Neuronal stem cell (in vitro differentiated cells): ENCODE measurements at regions not wholly inside any gene's neighbourhood (a gene's known extent, or its start where the extent isn't known, plus 50 kb on each side); places are given as distances from the start of the nearest gene placed in this dataset.

Experiments
- DNase-seq: peaks from one replicate; pipeline ENCODE4 v3.0.0-alpha.2; 2013; ENCODE audit warnings: low spot score
- H2AFZ ChIP-seq: one replicate; pipeline ENCODE4 v1.6.1; 2013; ENCODE audit warnings: mild to moderate bottlenecking, low read length, inconsistent platforms
- H2AK5ac ChIP-seq: 2 replicates; pipeline ENCODE4 v1.6.1; 2013; ENCODE audit warnings: low read depth, mild to moderate bottlenecking, inconsistent platforms, low read length, moderate library complexity, mixed read lengths
- H2BK120ac ChIP-seq: 2 replicates; pipeline ENCODE4 v1.6.1; 2013; ENCODE audit warnings: low read depth, mild to moderate bottlenecking, inconsistent platforms, low read length, moderate library complexity, mixed read lengths
- H2BK12ac ChIP-seq: one replicate; pipeline ENCODE4 v1.6.1; 2013; ENCODE audit warnings: low read length, inconsistent platforms
- H2BK15ac ChIP-seq: 2 replicates; pipeline ENCODE4 v1.6.1; 2013; ENCODE audit warnings: mild to moderate bottlenecking, low read length, inconsistent platforms, mixed read lengths
- H2BK5ac ChIP-seq: one replicate; pipeline ENCODE4 v1.6.1; 2013; ENCODE audit warnings: inconsistent platforms, mild to moderate bottlenecking, low read length, moderate library complexity
- H3K14ac ChIP-seq: one replicate; pipeline ENCODE4 v1.6.1; 2013; ENCODE audit warnings: low read length, inconsistent platforms
- H3K18ac ChIP-seq: 2 replicates; pipeline ENCODE4 v1.6.1; 2013; ENCODE audit warnings: low read length, inconsistent platforms
- H3K23ac ChIP-seq: 2 replicates; pipeline ENCODE4 v1.6.1; 2013; ENCODE audit warnings: low read depth, mild to moderate bottlenecking, mixed read lengths, low read length, inconsistent platforms; ENCODE audit not compliant: poor library complexity
- H3K27ac ChIP-seq: replicated peaks from 3 replicates; pipeline ENCODE4 v1.5.1; 2013; ENCODE audit warnings: low read length, inconsistent platforms
- H3K27me3 ChIP-seq, 3 experiments: 2 replicates each; pipeline ENCODE4 v1.6.1; 2013; ENCODE audit warnings: low read length in 3 of 3, mild to moderate bottlenecking in 2 of 3, inconsistent platforms in 1 of 3, low read depth in 1 of 3, mixed read lengths in 1 of 3, moderate library complexity in 1 of 3; ENCODE audit not compliant: control insufficient read depth in 3 of 3, insufficient read depth in 3 of 3
- H3K36me3 ChIP-seq, 2 donors: replicated peaks in 1 of 2; 2 replicates each; pipeline ENCODE4 v1.6.1; 2013; ENCODE audit warnings: low read length in 2 of 2; ENCODE audit not compliant: control insufficient read depth in 2 of 2, insufficient read depth in 2 of 2
- H3K4ac ChIP-seq: 2 replicates; pipeline ENCODE4 v1.6.1; 2013; ENCODE audit warnings: inconsistent platforms, mild to moderate bottlenecking, low read length, moderate library complexity
- H3K4me1 ChIP-seq, 2 donors: 1 replicate in 1 of 2; 2 replicates in 1 of 2; pipeline ENCODE4 v1.6.1; 2013; ENCODE audit warnings: low read length in 2 of 2, low read depth in 1 of 2; ENCODE audit not compliant: control insufficient read depth in 2 of 2, insufficient read depth in 1 of 2
- H3K4me2 ChIP-seq: one replicate; pipeline ENCODE4 v1.6.1; 2013; ENCODE audit warnings: mild to moderate bottlenecking, low read length, inconsistent platforms; ENCODE audit not compliant: insufficient read depth, poor library complexity, severe bottlenecking
- H3K4me3 ChIP-seq, 2 donors: 2 replicates each; pipeline ENCODE4 v1.5.1; 2013; ENCODE audit warnings: low read length in 2 of 2, mild to moderate bottlenecking in 2 of 2, inconsistent platforms in 1 of 2, moderate library complexity in 1 of 2
- H3K79me1 ChIP-seq: one replicate; pipeline ENCODE4 v1.6.1; 2013; ENCODE audit warnings: low read depth, mild to moderate bottlenecking, inconsistent platforms, low read length, moderate library complexity
- H3K9ac ChIP-seq: one replicate; pipeline ENCODE4 v1.6.1; 2013; ENCODE audit warnings: mild to moderate bottlenecking, low read depth, low read length, inconsistent platforms; ENCODE audit not compliant: poor library complexity
- H3K9me3 ChIP-seq, 2 donors: replicated peaks in 1 of 2; 2 replicates each; pipeline versions ENCODE3 to v1.6.1; 2013; ENCODE audit warnings: low read length in 2 of 2, mild to moderate bottlenecking in 2 of 2, inconsistent platforms in 1 of 2, low read depth in 1 of 2, mixed read lengths in 1 of 2, moderate library complexity in 1 of 2; ENCODE audit not compliant: control insufficient read depth in 2 of 2, insufficient read depth in 1 of 2
- H4K8ac ChIP-seq: one replicate; pipeline ENCODE4 v1.6.1; 2013; ENCODE audit warnings: low read depth, mild to moderate bottlenecking, inconsistent platforms, low read length, moderate library complexity
- H4K91ac ChIP-seq: one replicate; pipeline ENCODE4 v1.6.1; 2013; ENCODE audit warnings: low read length, low read depth, mild to moderate bottlenecking, inconsistent platforms; ENCODE audit not compliant: poor library complexity
- WGBS, 2 donors: extraction: QIAGEN DNeasy Blood & Tissue Kit; methylation state at CpG; one replicate each; pipeline ENCODE4 v1.1.7; 2013; ENCODE audit warnings: missing lambda C conversion rate in 2 of 2, mixed read lengths in 1 of 2; ENCODE audit not compliant: insufficient read length in 2 of 2, insufficient replicate concordance in 1 of 2; ENCODE audit errors: extremely low coverage in 2 of 2; 5-methylcytosine and 5-hydroxymethylcytosine counted together

GRCh38 chr2:193778293-193778692 is 1583.6 kb upstream of the TMEFF2 start:
- Histone ChIP-seq H3K36me3 (no peaks in the 10 kb centered on the region), H2BK12ac (no peak overlapping the region), H3K14ac (no peak overlapping the region), H3K4me3 (no peak overlapping the region), H4K8ac (no peak overlapping the region), H3K9ac (no peak overlapping the region), H3K4ac (no peak overlapping the region), H2BK120ac (no peak overlapping the region), H2AFZ (no peak overlapping the region), H3K9me3 (no peaks in the 10 kb centered on the region), H3K4me2 (no peak overlapping the region), H3K27me3 (no peaks in the 10 kb centered on the region), H3K27ac (no peak overlapping the region), H3K79me1 (no peaks in the 10 kb centered on the region), H3K18ac (no peak overlapping the region), H2AK5ac (no peak overlapping the region), H3K23ac (no peak overlapping the region), H4K91ac (no peak overlapping the region), H2BK5ac (no peak overlapping the region), H2BK15ac (no peak overlapping the region), H3K4me1 (no peaks in the 10 kb centered on the region)
- DNase-seq: no peak
- WGBS, 2 donors: no CpG with 5 or more reads among the region's 4 CpGs

GRCh38 chr2:193776988-193777387 is 1582.3 kb upstream of the TMEFF2 start:
- H3K36me3 ChIP-seq: no peaks in the 10 kb centered on the region
- H2BK12ac ChIP-seq: no peak overlapping the region
- H2BK5ac ChIP-seq: no peak overlapping the region
- no peak overlapping the region for H2BK120ac ChIP-seq
- H3K79me1 ChIP-seq: no peaks in the 10 kb centered on the region
- H2AK5ac ChIP-seq: no peak overlapping the region
- H3K4me3 ChIP-seq: no peak overlapping the region
- no peak for DNase-seq
- H3K23ac ChIP-seq: no peak overlapping the region
- H3K4ac ChIP-seq: no peak overlapping the region
- no peak overlapping the region for H3K18ac ChIP-seq
- H3K9me3 ChIP-seq: no peaks in the 10 kb centered on the region
- no peak overlapping the region for H4K91ac ChIP-seq
- H3K27me3 ChIP-seq: no peaks in the 10 kb centered on the region
- no CpG with 5 or more reads among the region's 1 CpG for WGBS, 2 donors
- H4K8ac ChIP-seq: no peak overlapping the region
- H3K4me1 ChIP-seq: no peaks in the 10 kb centered on the region
- H3K27ac ChIP-seq: no peak overlapping the region
- no peak overlapping the region for H3K14ac ChIP-seq
- no peak overlapping the region for H3K4me2 ChIP-seq
- H2BK15ac ChIP-seq: no peak overlapping the region
- H2AFZ ChIP-seq: no peak overlapping the region
- H3K9ac ChIP-seq: no peak overlapping the region

- Histone ChIP-seq H3K4me2 (no peak overlapping the region), H2AK5ac (no peak overlapping the region), H3K9ac (no peak overlapping the region), H3K4me1 (no peaks in the 10 kb centered on the region), H3K23ac (no peak overlapping the region), H3K4ac (no peak overlapping the region), H3K9me3 (no peaks in the 10 kb centered on the region), H2BK120ac (no peak overlapping the region), H3K18ac (no peak overlapping the region), H3K36me3 (no peaks in the 10 kb centered on the region), H3K79me1 (no peaks in the 10 kb centered on the region), H4K8ac (no peak overlapping the region), H3K27me3 (no peaks in the 10 kb centered on the region), H2BK5ac (no peak overlapping the region), H3K27ac (no peak overlapping the region), H3K4me3 (no peak overlapping the region), H2BK15ac (no peak overlapping the region), H2BK12ac (no peak overlapping the region), H4K91ac (no peak overlapping the region), H2AFZ (no peak overlapping the region), H3K14ac (no peak overlapping the region)
- WGBS, 2 donors: no CpG with 5 or more reads among the region's 2 CpGs
- DNase-seq: no peak
These were observed 1579.4 kb upstream of the TMEFF2 start for GRCh38 chr2:193774166-193774565.

GRCh38 chr2:193751299-193751698 is 1556.6 kb upstream of the TMEFF2 start:
- WGBS, 2 donors: no CpG with 5 or more reads among the region's 2 CpGs

More at GRCh38 chr2:193751299-193751698, 1556.6 kb upstream of the TMEFF2 start:
- Histone ChIP-seq H3K4me1 (no peaks in the 10 kb centered on the region), H4K91ac (no peak overlapping the region), H3K36me3 (no peaks in the 10 kb centered on the region), H3K4me2 (no peak overlapping the region), H3K9me3 (no peaks in the 10 kb centered on the region), H3K4ac (no peak overlapping the region), H2BK5ac (no peak overlapping the region), H2AFZ (no peak overlapping the region), H2BK120ac (no peak overlapping the region), H3K14ac (no peak overlapping the region), H2BK12ac (no peak overlapping the region), H4K8ac (no peak overlapping the region), H3K79me1 (no peaks in the 10 kb centered on the region), H3K9ac (no peak overlapping the region), H2AK5ac (no peak overlapping the region), H3K18ac (no peak overlapping the region), H3K27me3 (no peaks in the 10 kb centered on the region), H3K27ac (no peak overlapping the region), H3K4me3 (no peak overlapping the region), H3K23ac (no peak overlapping the region), H2BK15ac (no peak overlapping the region)
- DNase-seq: no peak
